ENCODE measurements at regions not wholly inside any gene's neighbourhood (a gene's known extent, or its start where the extent isn't known, plus 50 kb on each side); places are given as distances from the start of the nearest gene placed in this dataset.

- Histone ChIP-seq H3K27ac (ENCODE audit: low read depth, low read length, poor library complexity, severe bottlenecking) (no peak overlapping the region), H3K4me3 (ENCODE audit: low read depth, low read length, poor library complexity, severe bottlenecking) (no peak overlapping the region), H3K9me3 (ENCODE audit: low read length) (no peaks in the 10 kb centered on the region), H2AFZ (ENCODE audit: low read length) (no peak overlapping the region), H3K9me2 (ENCODE audit: insufficient read depth, low read length) (no peaks in the 10 kb centered on the region), H4K20me1 (ENCODE audit: insufficient read depth, low read length) (no peaks in the 10 kb centered on the region), H3K4me1 (ENCODE audit: insufficient read depth, low read length, poor library complexity, severe bottlenecking) (no peaks in the 10 kb centered on the region), H3K79me2 (ENCODE audit: insufficient read depth, low read depth, low read length) (no peaks in the 10 kb centered on the region), H3K4me2 (ENCODE audit: low read length) (no peak overlapping the region), H3K36me3 (ENCODE audit: insufficient read depth, low read length) (peaks cover 5% of the 10 kb centered on the region; the same call in 1 of the 2 replicates)
- ChIA-PET CTCF (ENCODE audit: unreplicated experiment) (no interaction called here), POLR2A (interaction anchor here (0.6 to 1.2 kb wide), 3 partner anchors 12 to 383 kb away, joined by 3 to 4 read pairs (median 4); no protein-coding TSS in a partner anchor)
- BruUV-seq (replicated peaks): no TSS peak
- TF ChIP-seq CTCF (conservative IDR thresholded peaks at IDR 0.05; ENCODE audit: low read length) (no peak), EZH2phosphoT487 (IDR thresholded peaks at IDR 0.05; ENCODE audit: borderline replicate concordance, low read depth, low read length) (no peak)
- intact Hi-C loops (cut with micrococcal nuclease; ENCODE audit: unreplicated experiment): no loop called here
- no peak for DNase-seq (ENCODE audit: low spot score)
Observed at GRCh38 chr4:123064390-123064789, 142.0 kb upstream of the NUDT6 start.

GRCh38 chr4:123068081-123068480, 145.7 kb upstream of the NUDT6 start:
- no peak for DNase-seq (ENCODE audit: low spot score)
- Histone ChIP-seq H3K4me2 (ENCODE audit: low read length) (no peak overlapping the region), H3K9me3 (ENCODE audit: low read length) (no peaks in the 10 kb centered on the region), H3K79me2 (ENCODE audit: insufficient read depth, low read depth, low read length) (no peaks in the 10 kb centered on the region), H3K4me1 (ENCODE audit: insufficient read depth, low read length, poor library complexity, severe bottlenecking) (no peaks in the 10 kb centered on the region), H3K9me2 (ENCODE audit: insufficient read depth, low read length) (no peaks in the 10 kb centered on the region), H3K27ac (ENCODE audit: low read depth, low read length, poor library complexity, severe bottlenecking) (no peak overlapping the region), H2AFZ (ENCODE audit: low read length) (no peak overlapping the region), H3K36me3 (ENCODE audit: insufficient read depth, low read length) (no peaks in the 10 kb centered on the region), H3K4me3 (ENCODE audit: low read depth, low read length, poor library complexity, severe bottlenecking) (no peak overlapping the region), H4K20me1 (ENCODE audit: insufficient read depth, low read length) (no peaks in the 10 kb centered on the region)
- ChIA-PET POLR2A (interaction anchor here (0.7 to 1.4 kb wide), 2 partner anchors 10 to 217 kb away, joined by 3 read pairs; no protein-coding TSS in a partner anchor), CTCF (ENCODE audit: unreplicated experiment) (no interaction called here)
- BruUV-seq (replicated peaks): no TSS peak
- TF ChIP-seq EZH2phosphoT487 (IDR thresholded peaks at IDR 0.05; ENCODE audit: borderline replicate concordance, low read depth, low read length) (no peak), CTCF (conservative IDR thresholded peaks at IDR 0.05; ENCODE audit: low read length) (no peak)
- intact Hi-C loops (cut with micrococcal nuclease; ENCODE audit: unreplicated experiment): no loop called here

- BruUV-seq (replicated peaks): no TSS peak
- TF ChIP-seq EZH2phosphoT487 (IDR thresholded peaks at IDR 0.05; ENCODE audit: borderline replicate concordance, low read depth, low read length) (no peak), CTCF (conservative IDR thresholded peaks at IDR 0.05; ENCODE audit: low read length) (no peak)
- CTCF ChIA-PET (ENCODE audit: unreplicated experiment): no interaction called here
Observed at GRCh38 chr4:123072060-123072459, 149.7 kb upstream of the NUDT6 start.

More at GRCh38 chr4:123072060-123072459, 149.7 kb upstream of the NUDT6 start:
- H3K4me1 ChIP-seq (ENCODE audit: insufficient read depth, low read length, poor library complexity, severe bottlenecking): no peaks in the 10 kb centered on the region
- H4K20me1 ChIP-seq (ENCODE audit: insufficient read depth, low read length): no peaks in the 10 kb centered on the region
- no peak for DNase-seq (ENCODE audit: low spot score)
- H3K4me2 ChIP-seq (ENCODE audit: low read length): no peak overlapping the region
- intact Hi-C loops (cut with micrococcal nuclease; ENCODE audit: unreplicated experiment): no loop called here
- no peak overlapping the region for H3K4me3 ChIP-seq (ENCODE audit: low read depth, low read length, poor library complexity, severe bottlenecking)
- no peaks in the 10 kb centered on the region for H3K79me2 ChIP-seq (ENCODE audit: insufficient read depth, low read depth, low read length)
- H3K9me3 ChIP-seq (ENCODE audit: low read length): no peaks in the 10 kb centered on the region
- H2AFZ ChIP-seq (ENCODE audit: low read length): no peak overlapping the region
- H3K27ac ChIP-seq (ENCODE audit: low read depth, low read length, poor library complexity, severe bottlenecking): no peak overlapping the region
- H3K36me3 ChIP-seq (ENCODE audit: insufficient read depth, low read length): no peaks in the 10 kb centered on the region
- POLR2A ChIA-PET: interaction anchor here (0.9 kb wide), 1 partner anchor 41 kb away, joined by 3 read pairs; no protein-coding TSS in a partner anchor
- H3K9me2 ChIP-seq (ENCODE audit: insufficient read depth, low read length): no peaks in the 10 kb centered on the region

All from OCI-LY7 (cell line).